ENCODE measurements at regions not wholly inside any gene's neighbourhood (a gene's known extent, or its start where the extent isn't known, plus 50 kb on each side); places are given as distances from the start of the nearest gene placed in this dataset.

DNA sequence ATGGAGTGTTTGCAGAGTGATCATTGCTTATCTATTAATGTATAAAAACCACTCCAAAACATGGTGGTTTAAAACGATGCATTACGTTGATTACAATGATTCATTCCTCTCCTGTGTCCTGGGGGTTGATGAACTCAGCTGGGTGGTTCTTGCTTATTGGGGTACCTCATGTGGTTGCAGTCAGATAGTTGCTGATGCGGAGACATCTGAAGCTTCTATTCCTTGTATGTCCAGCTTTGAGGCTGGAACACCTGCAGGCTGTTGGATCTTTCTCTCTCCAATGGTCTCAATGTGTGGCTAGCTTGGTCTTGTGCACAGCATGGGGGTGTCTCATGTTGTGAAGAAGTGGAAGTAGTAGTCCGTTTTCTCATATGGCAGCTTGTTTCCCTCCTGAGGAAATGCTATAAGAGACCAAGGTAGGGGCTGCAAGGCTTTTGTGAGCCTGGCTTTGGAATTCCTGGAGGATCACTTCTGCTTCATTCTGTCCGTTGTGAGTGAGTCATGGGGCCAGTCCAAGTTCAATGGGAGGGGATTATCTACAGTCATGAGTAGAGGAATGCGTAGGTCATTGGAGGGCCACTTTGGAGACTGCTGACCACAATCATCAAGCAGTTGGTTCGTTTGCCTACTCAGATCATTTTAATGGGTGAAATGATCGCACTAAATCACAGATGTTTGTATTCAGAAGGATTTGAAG, 601.0 kb downstream of the SLC4A3 start:
- no peak overlapping the region for H3K4me2 ChIP-seq (ENCODE audit: insufficient read depth, insufficient read length, low read length)
- H2AFZ ChIP-seq (ENCODE audit: low read length): no peak overlapping the region
- no peaks in the 10 kb centered on the region for H3K9me3 Mint-ChIP-seq

More for the DNA sequence above, 601.0 kb downstream of the SLC4A3 start:
- H4K8ac ChIP-seq (replicated peaks; ENCODE audit: insufficient read length, low read depth, low read length): no peak overlapping the region
- no peak overlapping the region for H2AK5ac ChIP-seq (ENCODE audit: insufficient read length, low read length)
- H2BK12ac ChIP-seq (ENCODE audit: insufficient read length, low read depth, low read length): no peak overlapping the region
- no peaks in the 10 kb centered on the region for H3K23me2 ChIP-seq (ENCODE audit: insufficient read length, low read depth, low read length, poor library complexity, severe bottlenecking)
- Mint-ChIP-seq H3K4me1 (peaks cover 6 to 7% of the 10 kb centered on the region in 2 experiments), H3K4me3 (no peak overlapping the region), H3K27me3 (ENCODE audit: low read depth) (no peaks in the 10 kb centered on the region), H3K36me3 (ENCODE audit: insufficient read depth in 1 of 3, low read depth in 3 of 3) (no peaks in the 10 kb centered on the region), H3K27ac (no peak overlapping the region)
- no peak overlapping the region for H3K56ac ChIP-seq (ENCODE audit: insufficient read length, low read depth, low read length)
- no peak overlapping the region for H3K4ac ChIP-seq (ENCODE audit: low read depth, low read length)
- no peak overlapping the region for H4K91ac ChIP-seq (ENCODE audit: insufficient read length, low read depth, low read length)
- H2BK120ac ChIP-seq (ENCODE audit: low read depth, low read length, poor library complexity, severe bottlenecking): no peak overlapping the region
- H3K27me3 ChIP-seq (ENCODE audit: insufficient read depth, low read length): no peaks in the 10 kb centered on the region
- H2BK20ac ChIP-seq (ENCODE audit: low read depth, low read length, poor library complexity, severe bottlenecking): no peak overlapping the region
- no peaks in the 10 kb centered on the region for H3K79me2 ChIP-seq (ENCODE audit: insufficient read depth, low read length)
- H3K79me1 ChIP-seq (ENCODE audit: insufficient read depth, low read depth, low read length, poor library complexity, severe bottlenecking): no peaks in the 10 kb centered on the region
- H3K14ac ChIP-seq (ENCODE audit: insufficient read depth, low read length): no peak overlapping the region
- H3T11ph ChIP-seq (ENCODE audit: low read length): no peak overlapping the region
- H3K9ac ChIP-seq (ENCODE audit: extremely low read depth, insufficient read length, low read length): no peak overlapping the region
- peaks cover 2% of the 10 kb centered on the region; the same call in 1 of the 2 replicates for H3K4me1 ChIP-seq (ENCODE audit: insufficient read depth, low read length)
- TF ChIP-seq, protein P1, sequence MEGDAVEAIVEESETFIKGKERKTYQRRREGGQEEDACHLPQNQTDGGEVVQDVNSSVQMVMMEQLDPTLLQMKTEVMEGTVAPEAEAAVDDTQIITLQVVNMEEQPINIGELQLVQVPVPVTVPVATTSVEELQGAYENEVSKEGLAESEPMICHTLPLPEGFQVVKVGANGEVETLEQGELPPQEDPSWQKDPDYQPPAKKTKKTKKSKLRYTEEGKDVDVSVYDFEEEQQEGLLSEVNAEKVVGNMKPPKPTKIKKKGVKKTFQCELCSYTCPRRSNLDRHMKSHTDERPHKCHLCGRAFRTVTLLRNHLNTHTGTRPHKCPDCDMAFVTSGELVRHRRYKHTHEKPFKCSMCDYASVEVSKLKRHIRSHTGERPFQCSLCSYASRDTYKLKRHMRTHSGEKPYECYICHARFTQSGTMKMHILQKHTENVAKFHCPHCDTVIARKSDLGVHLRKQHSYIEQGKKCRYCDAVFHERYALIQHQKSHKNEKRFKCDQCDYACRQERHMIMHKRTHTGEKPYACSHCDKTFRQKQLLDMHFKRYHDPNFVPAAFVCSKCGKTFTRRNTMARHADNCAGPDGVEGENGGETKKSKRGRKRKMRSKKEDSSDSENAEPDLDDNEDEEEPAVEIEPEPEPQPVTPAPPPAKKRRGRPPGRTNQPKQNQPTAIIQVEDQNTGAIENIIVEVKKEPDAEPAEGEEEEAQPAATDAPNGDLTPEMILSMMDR (conservative IDR thresholded peaks at IDR 0.05): no peak
- H4K5ac ChIP-seq (ENCODE audit: insufficient read length, low read depth, low read length): no peak overlapping the region
- H4K20me1 ChIP-seq (ENCODE audit: control insufficient read depth, insufficient read depth, insufficient read length): no peaks in the 10 kb centered on the region
- no peak overlapping the region for H3K18ac ChIP-seq (ENCODE audit: insufficient read length, low read depth, low read length)
- H3K9me3 ChIP-seq (ENCODE audit: control insufficient read depth, low read depth, low read length): no peaks in the 10 kb centered on the region
- no peak for DNase-seq
- no peak overlapping the region for H2BK5ac ChIP-seq (ENCODE audit: insufficient read length, low read length)
- no peak overlapping the region for H2BK15ac ChIP-seq (ENCODE audit: low read depth, low read length)
- H3K23ac ChIP-seq (ENCODE audit: insufficient read length, low read depth, low read length): no peak overlapping the region
- H3K27ac ChIP-seq (ENCODE audit: insufficient read length, low read depth, low read length): no peak overlapping the region
- WGBS (ENCODE audit: extremely low coverage, insufficient read length, low lambda C conversion rate): no CpG with 5 or more reads among the region's 8 CpGs
